ENCODE measurements at regions not wholly inside any gene's neighbourhood (a gene's known extent, or its start where the extent isn't known, plus 50 kb on each side); places are given as distances from the start of the nearest gene placed in this dataset.

GRCh38 chr2:55108456-55109160 lies 58.4 kb upstream of the RTN4 start:
- intact Hi-C loops (cut with DNase I) = no loop called here
- WGBS = 78% methylated on average over 7 of the region's 7 CpGs
- H3K27ac ChIP-seq = no peak overlapping the region
- H3K9me3 ChIP-seq = no peaks in the 10 kb centered on the region
- no peaks in the 10 kb centered on the region for H3K36me3 ChIP-seq
- no peaks in the 10 kb centered on the region for H3K4me1 ChIP-seq (replicated peaks)
- DNase-seq (ENCODE audit: low spot score) = no peak
- no peak overlapping the region for H3K4me3 ChIP-seq
- TF ChIP-seq POLR2AphosphoS5 (IDR thresholded peaks at IDR 0.05) (no peak), CTCF (IDR thresholded peaks at IDR 0.05) (no peak), POLR2A (IDR thresholded peaks at IDR 0.05) (no peak)
- H3K27me3 ChIP-seq (replicated peaks; ENCODE audit: insufficient read depth) = no peaks in the 10 kb centered on the region

- Histone ChIP-seq H3K27ac (no peak overlapping the region), H3K27me3 (replicated peaks; ENCODE audit: insufficient read depth) (no peaks in the 10 kb centered on the region), H3K36me3 (no peaks in the 10 kb centered on the region), H3K4me1 (replicated peaks) (no peaks in the 10 kb centered on the region), H3K9me3 (no peaks in the 10 kb centered on the region), H3K4me3 (no peak overlapping the region)
- no peak for TF ChIP-seq POLR2A (IDR thresholded peaks at IDR 0.05)
- TF ChIP-seq POLR2AphosphoS5 (IDR thresholded peaks at IDR 0.05) = no peak
- no peak for TF ChIP-seq CTCF (IDR thresholded peaks at IDR 0.05)
- intact Hi-C loops (cut with DNase I) = no loop called here
- no peak for DNase-seq (ENCODE audit: low spot score)
Measured at GRCh38 chr2:55107436-55107835, 57.2 kb upstream of the RTN4 start.

GRCh38 chr2:55106148-55106547 lies 55.9 kb upstream of the RTN4 start:
- Histone ChIP-seq H3K36me3 (no peaks in the 10 kb centered on the region), H3K4me3 (no peak overlapping the region), H3K27ac (no peak overlapping the region), H3K9me3 (no peaks in the 10 kb centered on the region), H3K27me3 (replicated peaks; ENCODE audit: insufficient read depth) (no peaks in the 10 kb centered on the region), H3K4me1 (replicated peaks) (no peaks in the 10 kb centered on the region)
- no peak for DNase-seq (ENCODE audit: low spot score)
- WGBS = 97% methylated on average over 1 of the region's 1 CpG
- intact Hi-C loops (cut with DNase I) = no loop called here
- TF ChIP-seq POLR2A (IDR thresholded peaks at IDR 0.05) (no peak), CTCF (IDR thresholded peaks at IDR 0.05) (no peak), POLR2AphosphoS5 (IDR thresholded peaks at IDR 0.05) (no peak)

- no peak for TF ChIP-seq CTCF (IDR thresholded peaks at IDR 0.05)
- TF ChIP-seq POLR2AphosphoS5 (IDR thresholded peaks at IDR 0.05) = no peak
- no peak for TF ChIP-seq POLR2A (IDR thresholded peaks at IDR 0.05)
- no peaks in the 10 kb centered on the region for H3K9me3 ChIP-seq
- no peaks in the 10 kb centered on the region for H3K4me1 ChIP-seq (replicated peaks)
- H3K27me3 ChIP-seq (replicated peaks; ENCODE audit: insufficient read depth) = no peaks in the 10 kb centered on the region
- H3K27ac ChIP-seq = no peak overlapping the region
- H3K4me3 ChIP-seq = no peak overlapping the region
- H3K36me3 ChIP-seq = no peaks in the 10 kb centered on the region
- WGBS = 94% methylated on average over 2 of the region's 2 CpGs
- no peak for DNase-seq (ENCODE audit: low spot score)
- intact Hi-C loops (cut with DNase I) = no loop called here
Measured at GRCh38 chr2:55105456-55105855, 55.2 kb upstream of the RTN4 start.

GRCh38 chr2:55103046-55103445 lies 52.8 kb upstream of the RTN4 start:
- H3K4me3 ChIP-seq = no peak overlapping the region

More at GRCh38 chr2:55103046-55103445, 52.8 kb upstream of the RTN4 start:
- Histone ChIP-seq H3K4me1 (replicated peaks) (peaks cover 3% of the 10 kb centered on the region), H3K27me3 (replicated peaks; ENCODE audit: insufficient read depth) (no peaks in the 10 kb centered on the region), H3K9me3 (no peaks in the 10 kb centered on the region), H3K36me3 (no peaks in the 10 kb centered on the region), H3K27ac (no peak overlapping the region)
- intact Hi-C loops (cut with DNase I) = no loop called here
- TF ChIP-seq POLR2AphosphoS5 (IDR thresholded peaks at IDR 0.05) (no peak), CTCF (IDR thresholded peaks at IDR 0.05) (no peak), POLR2A (IDR thresholded peaks at IDR 0.05) (no peak)
- no peak for DNase-seq (ENCODE audit: low spot score)
- 82% methylated on average over 3 of the region's 3 CpGs for WGBS

Measured in prostate gland (tissue), 2 donors.